ENCODE measurements at regions not wholly inside any gene's neighbourhood (a gene's known extent, or its start where the extent isn't known, plus 50 kb on each side); places are given as distances from the start of the nearest gene placed in this dataset.

DNA sequence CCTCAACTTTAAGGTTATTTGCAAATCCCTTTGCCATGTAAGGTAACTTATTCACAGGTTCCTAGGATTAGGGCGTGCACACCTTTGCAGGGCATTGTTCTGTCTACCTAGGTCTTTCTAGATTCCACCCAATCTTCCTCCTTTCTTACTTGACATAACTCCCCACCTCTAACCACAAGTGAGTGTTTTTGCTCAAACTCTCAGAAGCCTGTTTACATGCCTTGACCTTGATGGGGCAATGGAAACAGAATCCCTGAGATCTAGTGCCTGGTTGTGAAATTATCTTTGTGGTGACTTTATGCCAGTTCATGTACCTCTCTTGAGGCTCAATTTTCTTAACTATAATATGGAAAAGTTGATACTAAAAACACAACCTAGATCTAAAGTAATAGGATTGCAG lies 296.6 kb downstream of the TTLL7 start:
- no TSS peak for BruUV-seq (replicated peaks)
- no peak for ATAC-seq (ENCODE audit: low read depth)
- Histone ChIP-seq H3K27ac (ENCODE audit: insufficient read depth, low read length) (no peak overlapping the region), H3K9ac (ENCODE audit: low read depth, low read length) (no peak overlapping the region), H2BK20ac (ENCODE audit: low read depth, low read length) (no peak overlapping the region), H3K23ac (ENCODE audit: low read depth, low read length) (no peak overlapping the region), H2BK15ac (ENCODE audit: low read depth, low read length) (no peak overlapping the region), H3K9me3 (ENCODE audit: control insufficient read depth, insufficient read depth, low read length) (no peaks in the 10 kb centered on the region), H2BK5ac (ENCODE audit: low read depth, low read length, poor library complexity, severe bottlenecking) (no peak overlapping the region), H3K18ac (ENCODE audit: low read depth, low read length) (no peak overlapping the region), H3K36me3 (ENCODE audit: control insufficient read depth, insufficient read depth, low read length) (no peaks in the 10 kb centered on the region), H3K79me1 (ENCODE audit: low read depth in 1 of 2, low read length in 2 of 2) (no peaks in the 10 kb centered on the region), H4K20me1 (ENCODE audit: insufficient read depth, low read length) (no peaks in the 10 kb centered on the region), H3K27me3 (ENCODE audit: control insufficient read depth, insufficient read depth, low read length) (no peaks in the 10 kb centered on the region), H4K5ac (ENCODE audit: low read depth, low read length) (no peak overlapping the region), H4K91ac (ENCODE audit: insufficient read depth, low read depth, low read length) (no peak overlapping the region), H2AFZ (replicated peaks; ENCODE audit: low read length, poor library complexity) (no peak overlapping the region), H3K4me1 (ENCODE audit: control insufficient read depth, insufficient read depth, low read length) (no peaks in the 10 kb centered on the region), H2AK5ac (ENCODE audit: low read depth, low read length) (no peak overlapping the region), H2AK9ac (replicated peaks; ENCODE audit: low read depth, low read length, poor library complexity) (no peak overlapping the region), H2BK120ac (ENCODE audit: low read depth, low read length) (no peak overlapping the region), H3K4ac (ENCODE audit: low read depth, low read length) (no peak overlapping the region), H3K4me2 (ENCODE audit: low read depth, low read length) (no peak overlapping the region), H3K56ac (ENCODE audit: extremely low read depth, insufficient read depth, low read length) (no peak overlapping the region), H3K14ac (replicated peaks; ENCODE audit: low read depth, low read length) (no peak overlapping the region), H4K8ac (ENCODE audit: low read depth in 2 of 2, low read length in 2 of 2) (no peak overlapping the region), H3K9me1 (ENCODE audit: insufficient read depth, low read length) (no peaks in the 10 kb centered on the region), H3K4me3 (ENCODE audit: insufficient read depth, low read depth, low read length) (no peak overlapping the region)
- dilution Hi-C loops (cut with HindIII; ENCODE audit: low sequenced_read_pairs, unreplicated experiment): no loop called here
- DNase-seq: no peak
- in situ Hi-C loops (cut with MboI; ENCODE audit: low sequenced_read_pairs): no loop called here
- TF ChIP-seq CHD1 (IDR thresholded peaks at IDR 0.05; ENCODE audit: low read depth, low read length): no peak
- TF ChIP-seq, protein P1, sequence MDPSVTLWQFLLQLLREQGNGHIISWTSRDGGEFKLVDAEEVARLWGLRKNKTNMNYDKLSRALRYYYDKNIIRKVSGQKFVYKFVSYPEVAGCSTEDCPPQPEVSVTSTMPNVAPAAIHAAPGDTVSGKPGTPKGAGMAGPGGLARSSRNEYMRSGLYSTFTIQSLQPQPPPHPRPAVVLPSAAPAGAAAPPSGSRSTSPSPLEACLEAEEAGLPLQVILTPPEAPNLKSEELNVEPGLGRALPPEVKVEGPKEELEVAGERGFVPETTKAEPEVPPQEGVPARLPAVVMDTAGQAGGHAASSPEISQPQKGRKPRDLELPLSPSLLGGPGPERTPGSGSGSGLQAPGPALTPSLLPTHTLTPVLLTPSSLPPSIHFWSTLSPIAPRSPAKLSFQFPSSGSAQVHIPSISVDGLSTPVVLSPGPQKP (IDR thresholded peaks at IDR 0.05; ENCODE audit: borderline replicate concordance, low read depth, low read length): no peak
- TF ChIP-seq MAZ (IDR thresholded peaks at IDR 0.05; ENCODE audit: borderline replicate concordance, low read depth, low read length): no peak
- ChIA-PET CTCF (no interaction called here), POLR2A (ENCODE audit: unreplicated experiment) (no interaction called here)
- 60% methylated on average over 1 of the region's 1 CpG; no CpG with 5 or more reads in 1 of the 2 experiments for WGBS, 2 experiments (ENCODE audit: extremely low coverage in 2 of 2, insufficient read length in 1 of 2)
- intact Hi-C loops (cut with micrococcal nuclease): no loop called here
